ENCODE measurements at regions not wholly inside any gene's neighbourhood (a gene's known extent, or its start where the extent isn't known, plus 50 kb on each side); places are given as distances from the start of the nearest gene placed in this dataset.

DNA sequence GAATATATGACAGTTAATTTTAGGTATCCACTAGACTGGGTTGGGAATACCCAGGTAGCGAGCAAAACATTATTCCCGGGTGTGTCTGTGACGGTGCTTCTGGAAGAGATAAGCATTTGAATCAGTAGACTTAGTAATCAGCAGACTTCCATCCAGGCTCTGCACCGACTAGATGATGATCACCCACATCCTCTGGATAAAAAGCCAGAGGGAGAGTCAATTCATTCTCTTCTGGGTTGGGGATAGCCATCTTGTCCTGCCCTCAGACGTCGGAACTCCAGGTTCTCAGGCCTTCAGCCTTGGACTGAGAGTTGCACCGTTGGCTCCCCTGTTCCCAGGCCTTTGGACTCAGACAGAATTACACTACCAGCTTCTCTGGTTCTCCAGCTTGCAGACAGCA, 168.0 kb downstream of the PHLDA1 start:
- ATAC-seq (no peak), DNase-seq (no peak)
- no peak overlapping the region for H3K4me3 ChIP-seq
- H3K9me3 ChIP-seq, result no peaks in the 10 kb centered on the region
- no peaks in the 10 kb centered on the region for H3K4me1 ChIP-seq
- TF ChIP-seq, protein P1, sequence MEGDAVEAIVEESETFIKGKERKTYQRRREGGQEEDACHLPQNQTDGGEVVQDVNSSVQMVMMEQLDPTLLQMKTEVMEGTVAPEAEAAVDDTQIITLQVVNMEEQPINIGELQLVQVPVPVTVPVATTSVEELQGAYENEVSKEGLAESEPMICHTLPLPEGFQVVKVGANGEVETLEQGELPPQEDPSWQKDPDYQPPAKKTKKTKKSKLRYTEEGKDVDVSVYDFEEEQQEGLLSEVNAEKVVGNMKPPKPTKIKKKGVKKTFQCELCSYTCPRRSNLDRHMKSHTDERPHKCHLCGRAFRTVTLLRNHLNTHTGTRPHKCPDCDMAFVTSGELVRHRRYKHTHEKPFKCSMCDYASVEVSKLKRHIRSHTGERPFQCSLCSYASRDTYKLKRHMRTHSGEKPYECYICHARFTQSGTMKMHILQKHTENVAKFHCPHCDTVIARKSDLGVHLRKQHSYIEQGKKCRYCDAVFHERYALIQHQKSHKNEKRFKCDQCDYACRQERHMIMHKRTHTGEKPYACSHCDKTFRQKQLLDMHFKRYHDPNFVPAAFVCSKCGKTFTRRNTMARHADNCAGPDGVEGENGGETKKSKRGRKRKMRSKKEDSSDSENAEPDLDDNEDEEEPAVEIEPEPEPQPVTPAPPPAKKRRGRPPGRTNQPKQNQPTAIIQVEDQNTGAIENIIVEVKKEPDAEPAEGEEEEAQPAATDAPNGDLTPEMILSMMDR (IDR thresholded peaks at IDR 0.05), result no peak
- H3K36me3 ChIP-seq, result no peaks in the 10 kb centered on the region
- no peaks in the 10 kb centered on the region for H3K27me3 ChIP-seq
- H3K27ac ChIP-seq, result no peak overlapping the region
- intact Hi-C loops (cut with DNase I), result no loop called here

DNA sequence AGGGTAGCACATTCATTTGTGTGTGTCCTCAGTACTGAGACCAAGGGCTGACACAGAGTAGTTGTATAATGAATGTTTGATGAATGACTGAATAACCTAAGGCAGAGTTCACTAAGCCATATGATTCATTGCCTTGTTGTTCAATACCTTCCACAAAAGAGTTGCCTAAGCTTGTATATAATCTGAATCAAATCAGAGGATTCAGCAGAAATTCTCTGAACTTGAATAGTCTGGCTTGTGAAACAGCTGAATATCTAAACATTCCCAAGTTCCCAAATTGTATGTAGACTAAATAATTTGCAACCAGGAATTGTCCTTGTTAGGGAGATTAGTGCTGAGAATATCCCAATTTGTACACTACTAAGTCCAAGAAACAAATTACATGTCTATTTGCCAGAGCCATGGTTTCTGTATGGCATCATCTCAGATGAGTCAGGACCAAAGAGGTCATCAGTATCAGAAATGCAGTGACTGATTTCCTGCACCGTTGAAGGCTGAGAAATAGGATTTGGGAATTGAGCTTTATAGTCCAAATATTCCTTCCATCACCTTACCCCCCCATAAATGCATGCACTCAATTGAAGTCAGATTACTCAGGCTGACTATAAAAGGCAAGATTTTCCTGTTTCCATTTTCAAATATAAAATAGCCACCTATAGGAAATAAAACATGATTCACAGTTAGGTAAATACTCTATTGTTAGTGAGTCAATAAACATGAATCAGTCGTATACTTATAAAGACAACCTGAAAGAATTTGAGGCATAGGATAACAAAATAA, 168.7 kb downstream of the PHLDA1 start:
- Histone ChIP-seq H3K36me3 (no peaks in the 10 kb centered on the region), H3K4me3 (no peak overlapping the region), H3K27ac (no peak overlapping the region), H3K27me3 (no peaks in the 10 kb centered on the region), H3K4me1 (no peaks in the 10 kb centered on the region), H3K9me3 (no peaks in the 10 kb centered on the region)
- ATAC-seq (no peak), DNase-seq (no peak)
- intact Hi-C loops (cut with DNase I), result no loop called here
- TF ChIP-seq, protein P1 (IDR thresholded peaks at IDR 0.05), result no peak

DNA sequence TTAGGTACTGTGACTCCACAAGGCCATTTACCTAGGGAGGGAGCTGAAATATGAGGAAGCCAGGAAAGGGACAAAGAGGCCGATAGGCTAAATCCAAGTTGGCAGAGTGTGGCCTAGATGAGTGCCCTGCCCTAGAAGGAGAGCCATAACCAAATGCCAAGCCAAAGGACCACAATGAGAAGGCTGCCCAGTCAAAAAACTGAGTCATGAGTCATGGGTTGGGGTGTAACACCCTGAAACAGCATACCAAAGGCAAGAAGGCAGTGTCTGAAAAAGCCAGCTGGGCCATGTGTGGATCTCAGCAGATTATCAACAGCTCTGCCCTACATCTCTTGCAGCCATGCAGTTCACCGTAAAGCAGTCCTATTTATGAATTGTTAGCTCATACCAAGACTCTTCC, 171.7 kb downstream of the PHLDA1 start:
- Histone ChIP-seq H3K4me1 (no peaks in the 10 kb centered on the region), H3K4me3 (no peak overlapping the region), H3K27ac (no peak overlapping the region), H3K36me3 (no peaks in the 10 kb centered on the region), H3K27me3 (no peaks in the 10 kb centered on the region), H3K9me3 (no peaks in the 10 kb centered on the region)
- DNase-seq, result no peak
- ATAC-seq, result no peak
- intact Hi-C loops (cut with DNase I), result no loop called here
- TF ChIP-seq, protein P1 (IDR thresholded peaks at IDR 0.05), result no peak

DNA sequence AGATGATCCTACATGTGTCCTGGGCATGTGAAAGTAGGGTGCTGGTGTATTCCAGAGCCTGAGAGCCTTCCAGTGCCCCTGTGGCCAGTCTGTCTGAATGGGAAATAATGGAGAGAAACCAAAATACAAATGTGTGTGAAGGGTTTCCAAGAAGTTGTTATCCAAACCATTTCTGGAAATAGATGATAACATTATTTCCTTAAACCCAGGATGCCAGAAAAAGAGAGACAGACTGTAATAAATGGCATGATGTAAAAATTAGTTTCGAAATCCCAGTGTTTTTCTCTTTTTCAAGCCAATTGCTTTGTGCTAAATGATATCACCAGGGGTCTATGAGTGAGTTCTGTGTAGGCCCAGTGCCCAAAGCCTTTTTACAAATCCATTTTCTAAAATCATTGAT, 175.3 kb downstream of the PHLDA1 start:
- Histone ChIP-seq H3K27ac (no peak overlapping the region), H3K27me3 (no peaks in the 10 kb centered on the region), H3K9me3 (no peaks in the 10 kb centered on the region), H3K4me1 (peaks cover 3% of the 10 kb centered on the region), H3K36me3 (no peaks in the 10 kb centered on the region), H3K4me3 (no peak overlapping the region)
- TF ChIP-seq, protein P1 (IDR thresholded peaks at IDR 0.05), result no peak
- intact Hi-C loops (cut with DNase I), result no loop called here
- ATAC-seq (no peak), DNase-seq (no peak)

DNA sequence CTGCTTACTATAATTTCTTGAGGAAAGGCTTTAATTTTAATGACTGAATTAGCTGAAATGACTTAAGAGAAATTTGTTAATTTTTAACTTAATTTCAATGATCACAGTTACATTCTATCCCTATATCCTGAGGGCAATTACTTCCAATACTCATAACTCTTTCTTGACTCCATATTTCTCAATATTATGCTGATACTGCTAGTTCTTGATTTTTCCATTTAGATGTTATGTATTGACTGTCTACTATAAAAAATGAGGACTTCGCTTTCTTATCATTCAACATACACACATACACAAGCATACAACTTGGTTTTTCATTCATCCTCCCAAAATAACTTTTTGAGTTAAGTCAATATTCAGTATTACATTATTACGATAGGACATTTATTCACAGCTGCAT, 176.2 kb downstream of the PHLDA1 start:
- TF ChIP-seq, protein P1 (IDR thresholded peaks at IDR 0.05), result no peak
- H3K4me1 ChIP-seq, result peaks cover 3% of the 10 kb centered on the region

More for the DNA sequence above, 176.2 kb downstream of the PHLDA1 start:
- no peak for ATAC-seq
- H3K27me3 ChIP-seq, result no peaks in the 10 kb centered on the region
- no peak for DNase-seq
- H3K4me3 ChIP-seq, result no peak overlapping the region
- intact Hi-C loops (cut with DNase I), result no loop called here
- no peak overlapping the region for H3K27ac ChIP-seq
- H3K36me3 ChIP-seq, result no peaks in the 10 kb centered on the region
- H3K9me3 ChIP-seq, result no peaks in the 10 kb centered on the region
